ACC112 (cell line): ENCODE measurements at regions not wholly inside any gene's neighbourhood (a gene's known extent, or its start where the extent isn't known, plus 50 kb on each side); places are given as distances from the start of the nearest gene placed in this dataset.

Experiments used
- H2AFZ ChIP-seq: fragments of 200-600 bp; sonication (generic); one replicate; pipeline ENCODE4 v1.6.0; 2017; ENCODE audit warnings: antibody characterized with exemption, low read length; ENCODE audit not compliant: unreplicated experiment
- H3K27ac ChIP-seq: fragments of 200-600 bp; sonication (generic); 2 replicates; pipeline ENCODE4 v1.5.1; 2014; ENCODE audit warnings: low read depth, mild to moderate bottlenecking, antibody characterized with exemption, low read length, moderate library complexity
- H3K27me3 ChIP-seq: fragments of 200-600 bp; sonication (generic); 2 replicates; pipeline ENCODE4 v1.6.1; 2014; ENCODE audit warnings: mild to moderate bottlenecking, antibody characterized with exemption, low read length, moderate library complexity, mixed read lengths; ENCODE audit not compliant: insufficient read depth
- H3K36me3 ChIP-seq: fragments of 200-600 bp; sonication (generic); 2 replicates; pipeline ENCODE4 v1.6.1; 2016; ENCODE audit warnings: mild to moderate bottlenecking, antibody characterized with exemption, low read length, moderate library complexity, mixed read lengths; ENCODE audit not compliant: insufficient read depth
- H3K4me1 ChIP-seq: fragments of 200-600 bp; sonication (generic); one replicate; pipeline ENCODE4 v1.6.1; 2016; ENCODE audit warnings: low read length, mixed read lengths; ENCODE audit not compliant: insufficient read depth, unreplicated experiment, control insufficient read depth
- H3K4me3 ChIP-seq: fragments of 200-600 bp; sonication (generic); 2 replicates; pipeline ENCODE4 v1.5.1; 2014; ENCODE audit warnings: mild to moderate bottlenecking, low read depth, low read length
- H3K79me2 ChIP-seq: fragments of 200-600 bp; sonication (generic); one replicate; pipeline ENCODE4 v1.6.0; 2016; ENCODE audit warnings: low read length; ENCODE audit not compliant: control insufficient read depth, unreplicated experiment, insufficient read depth

GRCh38 chr3:181134873-181135272 lies 145.3 kb upstream of the DNAJC19 start:
- H3K79me2 ChIP-seq = no peaks in the 10 kb centered on the region
- H3K27ac ChIP-seq = no peak overlapping the region

GRCh38 chr3:181133832-181134231 lies 144.3 kb upstream of the DNAJC19 start:
- Histone ChIP-seq H3K79me2 (no peaks in the 10 kb centered on the region), H3K27ac (no peak overlapping the region), H3K27me3 (no peaks in the 10 kb centered on the region), H3K4me1 (no peaks in the 10 kb centered on the region), H3K4me3 (no peak overlapping the region), H3K36me3 (no peaks in the 10 kb centered on the region), H2AFZ (no peak overlapping the region)

More at GRCh38 chr3:181134873-181135272, 145.3 kb upstream of the DNAJC19 start:
- Histone ChIP-seq H3K27me3 (no peaks in the 10 kb centered on the region), H3K4me3 (no peak overlapping the region), H2AFZ (no peak overlapping the region), H3K4me1 (no peaks in the 10 kb centered on the region), H3K36me3 (no peaks in the 10 kb centered on the region)

GRCh38 chr3:181105646-181106045 lies 116.1 kb upstream of the DNAJC19 start:
- no peak overlapping the region for H3K4me3 ChIP-seq
- H3K27ac ChIP-seq = no peak overlapping the region
- no peaks in the 10 kb centered on the region for H3K27me3 ChIP-seq

GRCh38 chr3:181103605-181104004 lies 114.1 kb upstream of the DNAJC19 start:
- Histone ChIP-seq H2AFZ (no peak overlapping the region), H3K27me3 (no peaks in the 10 kb centered on the region), H3K79me2 (no peaks in the 10 kb centered on the region), H3K4me3 (no peak overlapping the region), H3K36me3 (no peaks in the 10 kb centered on the region), H3K4me1 (no peaks in the 10 kb centered on the region), H3K27ac (no peak overlapping the region)

More at GRCh38 chr3:181105646-181106045, 116.1 kb upstream of the DNAJC19 start:
- Histone ChIP-seq H3K36me3 (no peaks in the 10 kb centered on the region), H3K79me2 (no peaks in the 10 kb centered on the region), H3K4me1 (no peaks in the 10 kb centered on the region), H2AFZ (no peak overlapping the region)

- H3K27ac ChIP-seq = no peak overlapping the region
- H3K4me1 ChIP-seq = no peaks in the 10 kb centered on the region
- no peak overlapping the region for H2AFZ ChIP-seq
- no peaks in the 10 kb centered on the region for H3K79me2 ChIP-seq
- no peaks in the 10 kb centered on the region for H3K36me3 ChIP-seq
- H3K4me3 ChIP-seq = no peak overlapping the region
- no peaks in the 10 kb centered on the region for H3K27me3 ChIP-seq
Measured at GRCh38 chr3:181086011-181086410, 96.5 kb upstream of the DNAJC19 start.

- no peak overlapping the region for H3K27ac ChIP-seq
- no peaks in the 10 kb centered on the region for H3K36me3 ChIP-seq
- H3K27me3 ChIP-seq = no peaks in the 10 kb centered on the region
- H3K4me3 ChIP-seq = no peak overlapping the region
- no peak overlapping the region for H2AFZ ChIP-seq
- H3K79me2 ChIP-seq = no peaks in the 10 kb centered on the region
- no peaks in the 10 kb centered on the region for H3K4me1 ChIP-seq
Measured at GRCh38 chr3:181081930-181082329, 92.4 kb upstream of the DNAJC19 start.

- Histone ChIP-seq H3K36me3 (no peaks in the 10 kb centered on the region), H2AFZ (no peak overlapping the region), H3K4me1 (no peaks in the 10 kb centered on the region), H3K79me2 (no peaks in the 10 kb centered on the region), H3K27ac (no peak overlapping the region), H3K27me3 (no peaks in the 10 kb centered on the region), H3K4me3 (no peak overlapping the region)
Measured at GRCh38 chr3:181076558-181076957, 87.0 kb upstream of the DNAJC19 start.

GRCh38 chr3:181075098-181075497 lies 85.6 kb upstream of the DNAJC19 start:
- Histone ChIP-seq H3K4me1 (no peaks in the 10 kb centered on the region), H3K27me3 (no peaks in the 10 kb centered on the region), H2AFZ (no peak overlapping the region), H3K36me3 (no peaks in the 10 kb centered on the region), H3K79me2 (no peaks in the 10 kb centered on the region), H3K27ac (no peak overlapping the region), H3K4me3 (no peak overlapping the region)

- Histone ChIP-seq H3K36me3 (no peaks in the 10 kb centered on the region), H3K4me1 (no peaks in the 10 kb centered on the region), H2AFZ (no peak overlapping the region), H3K27ac (no peak overlapping the region), H3K4me3 (no peak overlapping the region), H3K79me2 (no peaks in the 10 kb centered on the region), H3K27me3 (no peaks in the 10 kb centered on the region)
Measured at GRCh38 chr3:181066143-181067087, 76.9 kb upstream of the DNAJC19 start.

GRCh38 chr3:181056136-181056732 lies 66.7 kb upstream of the DNAJC19 start:
- Histone ChIP-seq H2AFZ (no peak overlapping the region), H3K27ac (no peak overlapping the region), H3K79me2 (no peaks in the 10 kb centered on the region), H3K4me3 (no peak overlapping the region), H3K4me1 (no peaks in the 10 kb centered on the region), H3K27me3 (no peaks in the 10 kb centered on the region), H3K36me3 (no peaks in the 10 kb centered on the region)

- Histone ChIP-seq H3K27me3 (no peaks in the 10 kb centered on the region), H3K36me3 (no peaks in the 10 kb centered on the region), H3K79me2 (no peaks in the 10 kb centered on the region), H3K4me1 (no peaks in the 10 kb centered on the region), H3K4me3 (no peak overlapping the region), H3K27ac (no peak overlapping the region), H2AFZ (no peak overlapping the region)
Measured at GRCh38 chr3:181054538-181054937, 65.0 kb upstream of the DNAJC19 start.
